Right lobe of liver (tissue), 4 donors: ENCODE measurements at regions not wholly inside any gene's neighbourhood (a gene's known extent, or its start where the extent isn't known, plus 50 kb on each side); places are given as distances from the start of the nearest gene placed in this dataset.

Experiments used
- CTCF ChIP-seq, 4 donors: fragments of 200-600 bp in 3 of 4; fragments of 450-650 bp in 1 of 4; IDR thresholded peaks; one replicate each; pipeline versions ENCODE4 v1.5.1 to v1.8.0; 2016 to 2022; ENCODE audit warnings: antibody characterized with exemption in 4 of 4, mild to moderate bottlenecking in 2 of 4
- POLR2A ChIP-seq: fragments of 450-650 bp; IDR thresholded peaks from one replicate; pipeline ENCODE4 v1.6.1; 2017; ENCODE audit warnings: antibody characterized with exemption, mild to moderate bottlenecking
- donor health status: DM: no; HTN: no; CAD: no.
- donor health status: DM: no; HTN: no; CAD: no.
- donor health status: DM: no; HTN: yes; CAD: no.

- no peak for TF ChIP-seq CTCF (IDR thresholded peaks at IDR 0.05)
- no peak for TF ChIP-seq POLR2A
Measured at GRCh38 chr1:185533596-185533995, 200.6 kb upstream of the HMCN1 start.
